Calu3 (cell line): ENCODE measurements at regions not wholly inside any gene's neighbourhood (a gene's known extent, or its start where the extent isn't known, plus 50 kb on each side); places are given as distances from the start of the nearest gene placed in this dataset.

Source experiments
- BruUV-seq: library from RNA; stranded (reverse); fragments of 400-500 nt; replicated peaks from 2 replicates; lab custom pipeline; 2021; lab: Mats Ljungman, UMichigan
- CTCF ChIA-PET: fragments of 300-600 bp; sonication (Branson Sonifier 250); formaldehyde crosslinking; loops from one replicate; lab custom pipeline; 2022; ENCODE audit warnings: antibody characterized with exemption; lab: Charles Lee
- DNase-seq: peaks from one replicate; pipeline ENCODE4 v3.0.0; 2022
- H3K27ac Mint-ChIP-seq: one replicate; pipeline ENCODE4 v1.8.0; 2022; ENCODE audit warnings: mixed read lengths; ENCODE audit not compliant: unreplicated experiment
- H3K27me3 Mint-ChIP-seq: one replicate; pipeline ENCODE4 v1.8.0; 2022; ENCODE audit warnings: mixed read lengths; ENCODE audit not compliant: unreplicated experiment
- H3K36me3 Mint-ChIP-seq: one replicate; pipeline ENCODE4 v1.8.0; 2022; ENCODE audit warnings: mild to moderate bottlenecking, moderate library complexity, mixed read lengths; ENCODE audit not compliant: insufficient read depth, unreplicated experiment
- H3K4me1 Mint-ChIP-seq: one replicate; pipeline ENCODE4 v1.8.0; 2022; ENCODE audit warnings: mild to moderate bottlenecking, low read depth, mixed read lengths; ENCODE audit not compliant: unreplicated experiment
- H3K4me3 Mint-ChIP-seq: one replicate; pipeline ENCODE4 v1.8.0; 2022; ENCODE audit warnings: mild to moderate bottlenecking, low read depth, moderate library complexity, mixed read lengths; ENCODE audit not compliant: unreplicated experiment
- H3K9me3 Mint-ChIP-seq: one replicate; pipeline ENCODE4 v1.8.0; 2022; ENCODE audit warnings: low read depth, mixed read lengths; ENCODE audit not compliant: unreplicated experiment
- intact Hi-C: fragments of 100-400 bp; cut with micrococcal nuclease; formaldehyde crosslinking; loops from one replicate; pipeline ENCODE4 v1.10.0; 2022; ENCODE audit not compliant: unreplicated experiment
- TF ChIP-seq, protein P1 (sequence below): fragments of 200-600 bp; IDR thresholded peaks from one replicate; pipeline ENCODE4 v1.8.0; 2022; ENCODE audit warnings: antibody characterized with exemption; ENCODE audit not compliant: unreplicated experiment

DNA sequence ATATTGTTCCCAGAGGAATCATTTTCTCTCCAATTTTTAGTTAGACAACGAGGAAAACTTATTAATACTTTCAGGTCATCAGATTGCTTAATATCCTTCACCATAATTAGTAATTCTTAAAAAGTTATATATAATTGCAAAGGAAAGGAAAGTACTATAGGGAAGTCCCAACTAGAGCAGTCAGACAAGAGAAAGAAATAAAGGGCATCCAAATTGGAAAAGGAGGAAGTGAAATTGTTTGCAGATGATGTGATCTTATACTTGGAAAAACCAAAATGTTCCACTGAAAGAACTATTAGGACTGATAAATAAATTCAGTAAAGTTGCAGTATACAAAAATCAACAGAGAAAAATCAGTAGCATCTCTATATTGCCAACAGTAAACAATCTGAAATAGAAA lies 223.5 kb upstream of the MEF2C start:
- Mint-ChIP-seq H3K4me3 (no peak overlapping the region), H3K27me3 (no peaks in the 10 kb centered on the region), H3K36me3 (no peaks in the 10 kb centered on the region), H3K27ac (no peak overlapping the region), H3K9me3 (no peaks in the 10 kb centered on the region), H3K4me1 (no peaks in the 10 kb centered on the region)
- CTCF ChIA-PET: interaction anchor here (0.6 kb wide), 1 partner anchor 217 kb away, joined by 15 read pairs; no protein-coding TSS in a partner anchor
- BruUV-seq: no TSS peak
- TF ChIP-seq, protein P1, sequence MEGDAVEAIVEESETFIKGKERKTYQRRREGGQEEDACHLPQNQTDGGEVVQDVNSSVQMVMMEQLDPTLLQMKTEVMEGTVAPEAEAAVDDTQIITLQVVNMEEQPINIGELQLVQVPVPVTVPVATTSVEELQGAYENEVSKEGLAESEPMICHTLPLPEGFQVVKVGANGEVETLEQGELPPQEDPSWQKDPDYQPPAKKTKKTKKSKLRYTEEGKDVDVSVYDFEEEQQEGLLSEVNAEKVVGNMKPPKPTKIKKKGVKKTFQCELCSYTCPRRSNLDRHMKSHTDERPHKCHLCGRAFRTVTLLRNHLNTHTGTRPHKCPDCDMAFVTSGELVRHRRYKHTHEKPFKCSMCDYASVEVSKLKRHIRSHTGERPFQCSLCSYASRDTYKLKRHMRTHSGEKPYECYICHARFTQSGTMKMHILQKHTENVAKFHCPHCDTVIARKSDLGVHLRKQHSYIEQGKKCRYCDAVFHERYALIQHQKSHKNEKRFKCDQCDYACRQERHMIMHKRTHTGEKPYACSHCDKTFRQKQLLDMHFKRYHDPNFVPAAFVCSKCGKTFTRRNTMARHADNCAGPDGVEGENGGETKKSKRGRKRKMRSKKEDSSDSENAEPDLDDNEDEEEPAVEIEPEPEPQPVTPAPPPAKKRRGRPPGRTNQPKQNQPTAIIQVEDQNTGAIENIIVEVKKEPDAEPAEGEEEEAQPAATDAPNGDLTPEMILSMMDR: no peak
- intact Hi-C loops: no loop called here
- DNase-seq: no peak

DNA sequence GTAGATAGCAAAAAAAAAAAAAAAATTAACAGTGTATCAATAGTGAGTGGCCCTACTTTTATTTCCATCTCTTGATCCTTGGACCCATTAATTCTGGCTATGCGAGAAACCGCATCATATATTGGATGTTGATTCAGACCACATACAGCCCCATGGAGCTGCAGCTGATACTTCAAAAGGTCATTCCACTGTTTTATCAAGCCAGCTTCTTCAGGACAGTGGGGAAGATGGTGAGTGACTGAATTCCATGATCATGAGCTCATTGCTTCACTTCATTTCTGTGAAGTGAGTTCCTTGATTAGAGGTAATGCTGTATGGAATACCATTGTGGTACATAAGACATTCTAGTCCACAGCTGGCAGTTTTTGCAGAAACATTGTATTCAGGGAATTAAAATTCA lies 222.9 kb upstream of the MEF2C start:
- intact Hi-C loops: no loop called here
- no peaks in the 10 kb centered on the region for H3K36me3 Mint-ChIP-seq
- CTCF ChIA-PET: interaction anchor here (0.6 kb wide), 1 partner anchor 217 kb away, joined by 15 read pairs; no protein-coding TSS in a partner anchor
- no peak overlapping the region for H3K27ac Mint-ChIP-seq
- no TSS peak for BruUV-seq
- no peak overlapping the region for H3K4me3 Mint-ChIP-seq
- H3K27me3 Mint-ChIP-seq: no peaks in the 10 kb centered on the region
- DNase-seq: no peak
- no peaks in the 10 kb centered on the region for H3K9me3 Mint-ChIP-seq
- H3K4me1 Mint-ChIP-seq: no peaks in the 10 kb centered on the region
- TF ChIP-seq, protein P1: no peak

DNA sequence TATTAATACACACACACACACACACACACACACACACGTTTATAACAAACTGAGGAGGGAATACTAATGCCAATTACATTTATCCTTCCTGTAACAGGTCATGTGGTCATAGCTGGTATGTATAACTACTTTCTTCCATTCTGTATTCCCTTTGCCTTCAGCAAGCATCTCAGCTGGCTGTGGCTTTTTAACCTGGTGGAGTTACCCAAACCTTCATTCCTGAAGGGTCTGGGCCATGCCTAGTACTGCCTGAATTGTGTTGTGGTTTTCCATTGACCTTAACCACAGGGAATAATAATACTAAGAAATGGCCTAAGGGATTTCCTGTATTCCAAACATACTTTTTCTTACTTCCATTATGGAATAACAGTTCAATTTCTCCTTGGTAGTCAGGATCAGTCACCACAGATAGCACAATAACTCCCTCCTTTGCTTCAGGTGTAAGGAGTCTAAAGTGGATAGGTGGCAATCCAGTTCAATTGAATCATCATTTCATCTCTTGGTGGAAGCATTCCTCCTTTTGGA lies 222.2 kb upstream of the MEF2C start:
- DNase-seq: no peak
- Mint-ChIP-seq H3K9me3 (no peaks in the 10 kb centered on the region), H3K27ac (no peak overlapping the region), H3K27me3 (no peaks in the 10 kb centered on the region), H3K4me1 (no peaks in the 10 kb centered on the region), H3K4me3 (no peak overlapping the region), H3K36me3 (no peaks in the 10 kb centered on the region)
- intact Hi-C loops: no loop called here
- BruUV-seq: no TSS peak
- TF ChIP-seq, protein P1: no peak
- CTCF ChIA-PET: no interaction called here

DNA sequence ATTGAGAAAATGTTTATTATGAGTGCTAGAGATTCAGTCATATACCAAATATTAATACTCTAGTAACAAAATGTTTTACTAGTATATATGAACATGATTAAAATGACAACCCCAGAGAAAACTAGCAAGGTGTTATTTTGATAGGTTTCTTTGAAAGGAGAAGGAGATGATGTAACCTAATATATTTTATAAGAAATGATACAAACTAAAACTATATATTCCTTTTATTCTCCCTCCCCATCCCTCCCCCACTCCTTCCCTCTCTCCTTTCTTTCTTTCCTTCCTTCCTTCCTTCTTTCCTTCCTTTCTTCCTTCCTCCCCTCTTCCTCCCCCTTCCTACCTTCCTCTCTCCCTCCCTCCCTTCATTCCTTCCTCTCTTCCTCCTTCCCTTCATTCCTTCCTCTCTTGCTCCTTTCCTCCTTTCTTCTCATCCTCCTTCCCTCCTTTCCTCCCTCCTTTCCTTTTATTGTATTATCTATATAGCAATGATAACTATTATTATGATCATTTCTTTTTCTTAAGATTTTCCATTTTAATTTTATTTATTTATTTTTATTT lies 215.3 kb upstream of the MEF2C start:
- CTCF ChIA-PET: no interaction called here
- peaks cover 11% of the 10 kb centered on the region for H3K4me1 Mint-ChIP-seq
- no peaks in the 10 kb centered on the region for H3K36me3 Mint-ChIP-seq
- H3K27me3 Mint-ChIP-seq: no peaks in the 10 kb centered on the region
- no TSS peak for BruUV-seq
- peaks cover 2% of the 10 kb centered on the region for H3K9me3 Mint-ChIP-seq
- TF ChIP-seq, protein P1: no peak
- intact Hi-C loops: no loop called here
- H3K27ac Mint-ChIP-seq: no peak overlapping the region
- H3K4me3 Mint-ChIP-seq: no peak overlapping the region
- DNase-seq: no peak
